GM10266 (cell line): ENCODE measurements at regions not wholly inside any gene's neighbourhood (a gene's known extent, or its start where the extent isn't known, plus 50 kb on each side); places are given as distances from the start of the nearest gene placed in this dataset.

Experiments used
- DNase-seq: peaks from one replicate; pipeline ENCODE4 v3.0.0; 2012; ENCODE audit errors: extremely low spot score
- TF ChIP-seq, protein P1 (sequence below): IDR thresholded peaks from 2 replicates; pipeline ENCODE4 v1.5.1; 2012; ENCODE audit warnings: mild to moderate bottlenecking, low read depth; ENCODE audit not compliant: control insufficient read depth, insufficient read depth; ENCODE audit errors: missing control alignments

DNA sequence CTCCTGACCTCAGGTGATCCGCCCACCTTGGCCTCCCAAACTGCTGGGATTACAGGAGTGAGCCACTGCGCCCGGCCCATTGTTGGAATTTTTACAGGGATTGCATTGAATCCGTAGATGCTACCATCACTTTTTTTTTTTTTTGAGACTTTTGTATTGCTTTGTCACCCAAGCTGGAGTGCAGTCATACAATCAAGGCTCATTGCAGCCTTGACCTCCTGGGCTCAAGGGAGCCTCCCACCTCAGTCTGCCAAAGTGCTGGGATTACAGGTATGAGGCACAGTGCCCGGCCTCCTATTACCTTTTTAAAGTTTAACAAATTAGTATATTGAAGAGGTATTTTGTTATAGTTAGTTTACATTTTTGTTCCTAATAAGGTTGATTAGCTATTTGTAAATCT, 62.2 kb upstream of the SLC45A1 start:
- DNase-seq: no peak
- TF ChIP-seq, protein P1, sequence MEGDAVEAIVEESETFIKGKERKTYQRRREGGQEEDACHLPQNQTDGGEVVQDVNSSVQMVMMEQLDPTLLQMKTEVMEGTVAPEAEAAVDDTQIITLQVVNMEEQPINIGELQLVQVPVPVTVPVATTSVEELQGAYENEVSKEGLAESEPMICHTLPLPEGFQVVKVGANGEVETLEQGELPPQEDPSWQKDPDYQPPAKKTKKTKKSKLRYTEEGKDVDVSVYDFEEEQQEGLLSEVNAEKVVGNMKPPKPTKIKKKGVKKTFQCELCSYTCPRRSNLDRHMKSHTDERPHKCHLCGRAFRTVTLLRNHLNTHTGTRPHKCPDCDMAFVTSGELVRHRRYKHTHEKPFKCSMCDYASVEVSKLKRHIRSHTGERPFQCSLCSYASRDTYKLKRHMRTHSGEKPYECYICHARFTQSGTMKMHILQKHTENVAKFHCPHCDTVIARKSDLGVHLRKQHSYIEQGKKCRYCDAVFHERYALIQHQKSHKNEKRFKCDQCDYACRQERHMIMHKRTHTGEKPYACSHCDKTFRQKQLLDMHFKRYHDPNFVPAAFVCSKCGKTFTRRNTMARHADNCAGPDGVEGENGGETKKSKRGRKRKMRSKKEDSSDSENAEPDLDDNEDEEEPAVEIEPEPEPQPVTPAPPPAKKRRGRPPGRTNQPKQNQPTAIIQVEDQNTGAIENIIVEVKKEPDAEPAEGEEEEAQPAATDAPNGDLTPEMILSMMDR: no peak

DNA sequence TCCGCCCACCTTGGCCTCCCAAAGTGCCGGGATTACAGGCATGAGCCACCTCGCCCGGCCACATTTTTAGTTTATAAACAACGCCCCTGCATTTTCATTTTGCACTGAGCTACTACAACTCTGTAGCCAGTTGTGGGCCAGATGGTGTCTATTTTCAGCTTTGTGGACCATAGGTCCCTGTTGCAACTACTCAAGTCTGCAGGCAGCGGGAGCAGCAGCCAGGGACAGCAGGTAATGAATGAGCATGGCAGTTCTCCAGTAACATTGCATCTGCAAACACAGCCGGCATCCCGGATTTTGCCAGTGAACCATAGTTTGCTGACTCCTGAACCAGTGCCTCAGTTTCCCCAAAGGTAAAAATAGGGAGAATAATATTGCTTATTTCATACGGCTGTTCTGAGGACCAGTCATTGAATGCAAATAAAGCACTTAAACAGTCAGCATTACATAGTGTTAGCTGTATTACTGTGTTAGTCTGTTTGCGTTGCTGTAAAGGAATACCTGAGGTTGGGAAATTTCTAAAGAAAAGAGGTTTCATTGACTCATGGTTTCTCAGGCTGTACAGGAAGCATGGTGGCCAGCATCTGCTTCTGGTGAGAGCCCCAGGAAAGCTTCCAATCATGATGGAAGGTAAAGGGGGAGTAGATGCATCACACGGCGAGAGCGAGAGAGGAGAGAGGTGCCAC, 65.5 kb upstream of the SLC45A1 start:
- DNase-seq: no peak
- TF ChIP-seq, protein P1: no peak

DNA sequence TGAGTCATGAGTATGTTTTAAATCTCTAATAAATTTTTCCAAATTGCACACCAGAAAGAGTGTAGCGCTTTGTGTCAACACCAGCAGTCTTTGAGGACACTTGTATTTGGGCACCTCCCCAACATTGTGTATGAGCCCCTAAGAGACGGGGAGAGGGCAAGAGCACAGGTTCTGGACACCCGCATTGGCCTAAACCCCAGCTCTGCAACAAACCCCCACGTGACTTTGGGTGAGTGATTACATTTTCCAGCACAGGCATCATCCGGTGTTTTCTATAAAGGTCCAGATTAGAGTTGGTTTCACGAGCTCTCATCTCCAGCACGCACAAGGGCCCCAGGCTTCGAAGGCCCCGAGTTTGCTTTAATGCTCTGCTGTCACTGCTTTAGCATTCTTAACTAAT, 66.3 kb upstream of the SLC45A1 start:
- TF ChIP-seq, protein P1: no peak
- no peak for DNase-seq

DNA sequence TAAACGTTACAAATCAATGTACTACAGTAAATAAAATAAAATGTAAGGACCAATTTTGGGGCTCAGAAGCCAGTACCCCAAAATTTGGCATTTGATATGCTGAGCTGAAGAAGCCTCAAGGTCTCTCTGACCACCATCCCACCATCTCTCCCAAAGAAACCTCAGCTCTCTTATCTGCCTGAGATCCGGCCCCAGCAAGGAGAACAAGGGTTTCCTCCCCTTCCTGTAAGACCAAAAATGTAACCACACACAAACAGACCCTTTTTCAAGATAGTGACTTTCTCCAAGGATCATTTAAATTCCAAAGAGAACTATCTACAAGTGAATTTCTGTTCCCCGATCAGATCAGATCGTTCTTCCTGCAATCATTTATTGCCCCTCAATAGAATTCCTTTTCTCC, 68.1 kb upstream of the SLC45A1 start:
- TF ChIP-seq, protein P1: no peak
- no peak for DNase-seq

DNA sequence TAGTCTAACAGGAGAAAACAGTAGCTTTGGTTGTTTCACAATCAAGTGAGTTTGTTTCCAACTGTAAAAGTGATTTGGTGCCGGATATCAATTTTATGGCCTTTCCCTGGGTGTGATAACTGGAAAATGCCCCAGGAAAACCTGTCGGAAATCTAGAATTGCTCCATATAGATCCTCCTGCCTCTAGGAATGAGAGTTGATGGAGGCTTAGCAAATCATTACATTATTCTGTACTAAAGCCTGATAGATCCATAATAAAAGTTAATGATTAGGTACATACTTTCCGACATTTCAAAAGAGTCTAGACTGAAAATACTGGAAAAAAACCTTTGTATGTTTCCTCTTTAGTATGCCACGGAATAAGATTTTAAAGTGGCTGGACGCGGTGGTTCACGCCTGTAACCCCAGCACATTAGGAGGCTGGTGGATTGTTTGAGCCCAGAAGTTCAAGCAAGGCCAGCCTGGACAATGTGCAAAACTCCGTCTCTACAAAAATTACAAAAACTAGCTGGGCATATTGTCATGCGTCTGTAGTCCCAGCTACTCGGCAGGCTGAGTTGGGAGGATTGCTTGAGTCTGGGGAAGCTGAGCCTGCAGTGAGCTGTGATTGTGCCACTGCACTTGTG, 70.0 kb upstream of the SLC45A1 start:
- no peak for DNase-seq
- TF ChIP-seq, protein P1: no peak

DNA sequence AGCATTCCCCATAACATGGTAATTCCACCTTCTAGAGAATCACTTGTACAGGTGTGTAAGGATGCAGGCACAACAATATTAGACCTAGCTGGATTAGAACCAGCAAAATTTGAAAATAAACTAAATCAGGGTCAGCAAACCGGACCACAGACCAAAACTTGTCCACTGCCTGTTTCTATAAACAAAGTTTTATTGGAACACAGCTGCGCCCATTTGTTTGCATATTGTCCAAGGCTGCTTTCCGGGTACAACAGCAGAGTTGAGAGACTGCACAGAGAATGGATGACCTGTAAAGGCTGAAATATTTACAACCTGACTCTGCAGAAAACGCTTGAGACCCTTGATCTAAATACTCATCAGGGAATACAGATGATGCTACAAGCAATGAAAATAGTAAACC, 73.6 kb upstream of the SLC45A1 start:
- DNase-seq: no peak

DNA sequence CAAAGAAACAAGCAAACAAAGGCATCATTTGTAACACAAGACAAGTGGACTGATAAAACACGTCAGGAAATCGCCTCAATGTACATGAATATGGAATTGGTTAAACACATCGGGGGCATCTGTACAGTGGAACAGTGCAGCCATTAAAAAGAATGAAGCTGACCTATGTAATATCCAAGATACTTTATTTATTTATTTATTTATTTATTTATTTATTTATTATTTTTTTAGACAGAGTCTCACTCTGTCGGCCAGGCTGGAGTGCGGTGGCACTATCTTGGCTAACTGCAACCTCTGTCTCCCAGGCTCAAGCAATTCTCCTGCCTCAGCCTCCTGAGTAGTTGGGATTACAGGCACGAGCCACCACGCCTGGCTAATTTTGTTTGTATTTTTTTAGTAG, 75.4 kb upstream of the SLC45A1 start:
- TF ChIP-seq, protein P1: no peak
- no peak for DNase-seq

More for the DNA sequence above, 73.6 kb upstream of the SLC45A1 start:
- TF ChIP-seq, protein P1: no peak
